Stimulated activated CD4-positive, alpha-beta T cell treated with anti-CD3 and anti-CD28 coated beads, Interleukin-12 subunit alpha, Interleukin-12 subunit beta, amount 100 ng/mL, for 4 hours (primary cell): ENCODE measurements at regions not wholly inside any gene's neighbourhood (a gene's known extent, or its start where the extent isn't known, plus 50 kb on each side); places are given as distances from the start of the nearest gene placed in this dataset.
"Not testable (repeated sequence)": the region's sequence is repeated elsewhere in the genome, so short reads cannot be mapped to it uniquely, and the experiment has no call there.

Source experiments
- DNase-seq: peaks from one replicate; pipeline ENCODE4 v3.0.0-alpha.2; 2020

DNA sequence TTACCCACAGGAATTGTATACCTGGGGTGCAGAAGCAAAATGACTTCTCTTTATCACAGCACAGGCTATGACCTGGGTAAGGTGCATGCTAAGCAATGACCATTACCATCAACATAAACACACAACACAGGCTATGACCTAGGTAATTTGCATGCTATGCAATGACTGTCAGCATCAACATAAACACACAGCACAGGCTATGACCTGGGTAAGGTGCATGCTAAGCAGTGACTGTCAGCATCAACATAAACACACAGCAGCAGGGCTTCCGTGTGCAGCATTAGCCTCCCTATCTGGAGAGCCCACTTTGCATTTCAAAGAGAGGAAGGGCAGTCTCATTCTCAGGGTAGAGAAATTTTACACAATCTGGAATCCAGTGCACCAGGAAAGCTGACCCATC is 583.0 kb downstream of the TMEM121 start:
- no peak for DNase-seq

DNA sequence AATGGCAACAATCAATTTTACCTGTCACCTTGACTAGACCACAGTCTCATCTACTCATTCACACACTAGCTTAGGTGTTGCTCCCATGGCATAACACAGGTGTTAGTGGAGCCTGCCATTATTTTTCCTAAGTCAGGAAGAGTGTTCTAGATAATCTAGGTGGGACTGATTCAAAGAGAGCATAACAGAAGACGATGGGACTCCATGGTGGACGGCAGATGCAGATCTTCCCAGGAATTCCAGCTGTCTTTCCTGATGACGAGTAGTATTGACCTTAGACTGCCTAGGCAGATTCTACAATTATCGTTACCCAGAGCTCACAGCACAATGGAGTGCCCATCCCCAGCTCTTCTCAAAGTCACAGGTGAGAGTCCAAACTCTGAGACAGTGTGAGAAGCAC is 589.0 kb downstream of the TMEM121 start:
- DNase-seq, result no peak

DNA sequence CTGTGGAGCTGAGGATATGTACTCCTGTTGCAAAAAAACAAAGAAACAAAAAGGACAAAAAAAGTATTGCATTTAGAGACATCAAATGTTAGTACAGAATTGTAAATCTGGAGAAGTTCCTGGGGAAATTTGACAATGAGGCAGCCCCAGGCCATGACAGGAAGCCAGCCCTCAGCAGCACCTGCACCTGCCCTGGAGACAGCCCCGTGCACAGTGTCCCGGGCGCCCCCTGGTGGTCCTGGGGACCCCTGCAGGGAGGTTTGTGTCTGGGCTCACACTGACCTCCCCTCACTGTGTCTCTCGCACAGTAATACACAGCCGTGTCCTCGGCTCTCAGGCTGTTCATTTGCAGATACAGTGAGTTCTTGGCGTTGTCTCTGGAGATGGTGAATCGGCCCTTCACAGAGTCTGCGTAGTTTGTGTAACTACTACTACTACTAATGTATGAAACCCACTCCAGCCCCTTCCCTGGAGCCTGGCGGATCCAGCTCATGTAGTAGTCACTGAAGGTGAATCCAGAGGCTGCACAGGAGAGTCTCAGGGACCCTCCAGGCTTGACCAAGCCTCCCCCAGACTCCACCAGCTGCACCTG is 590.1 kb downstream of the TMEM121 start:
- DNase-seq, result peak; percentile 16

DNA sequence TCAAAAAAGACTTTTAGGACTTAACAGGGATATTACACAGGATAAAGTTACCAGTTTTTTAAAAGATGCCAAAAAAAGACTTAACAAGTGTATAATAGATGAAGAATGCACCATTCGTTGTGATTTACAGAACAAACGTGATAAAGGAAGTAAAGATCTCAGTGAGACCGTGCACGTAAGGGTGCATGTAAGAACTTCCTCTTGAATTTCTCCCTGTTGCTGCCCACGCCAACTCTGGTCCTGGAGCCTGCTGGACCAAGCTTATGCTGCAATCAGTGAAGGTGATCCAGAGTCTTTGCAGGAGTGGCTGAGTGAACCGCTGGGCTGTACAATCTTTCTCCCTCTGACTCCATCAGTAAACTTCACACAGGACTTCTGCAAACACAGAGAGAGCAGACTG is 593.7 kb downstream of the TMEM121 start:
- no peak for DNase-seq

DNA sequence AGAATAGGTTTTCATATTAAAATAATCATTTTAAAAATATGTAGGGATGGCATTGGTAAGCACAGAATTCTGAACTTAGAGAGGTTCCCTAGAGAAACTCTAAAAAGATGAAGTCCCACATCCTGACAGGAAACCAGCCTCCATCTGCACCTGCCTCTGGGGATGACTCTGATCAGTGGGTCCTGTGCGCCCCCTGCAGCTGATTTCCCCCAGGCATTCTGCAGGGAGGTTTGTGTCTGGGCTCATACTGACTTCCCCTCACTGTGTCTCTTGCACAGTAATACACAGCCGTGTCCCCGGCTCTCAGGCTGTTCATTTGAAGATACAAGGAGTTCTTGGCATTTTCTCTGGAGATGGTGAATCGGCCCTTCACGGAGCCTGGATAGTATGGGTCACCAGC is 602.9 kb downstream of the TMEM121 start:
- no peak for DNase-seq

DNA sequence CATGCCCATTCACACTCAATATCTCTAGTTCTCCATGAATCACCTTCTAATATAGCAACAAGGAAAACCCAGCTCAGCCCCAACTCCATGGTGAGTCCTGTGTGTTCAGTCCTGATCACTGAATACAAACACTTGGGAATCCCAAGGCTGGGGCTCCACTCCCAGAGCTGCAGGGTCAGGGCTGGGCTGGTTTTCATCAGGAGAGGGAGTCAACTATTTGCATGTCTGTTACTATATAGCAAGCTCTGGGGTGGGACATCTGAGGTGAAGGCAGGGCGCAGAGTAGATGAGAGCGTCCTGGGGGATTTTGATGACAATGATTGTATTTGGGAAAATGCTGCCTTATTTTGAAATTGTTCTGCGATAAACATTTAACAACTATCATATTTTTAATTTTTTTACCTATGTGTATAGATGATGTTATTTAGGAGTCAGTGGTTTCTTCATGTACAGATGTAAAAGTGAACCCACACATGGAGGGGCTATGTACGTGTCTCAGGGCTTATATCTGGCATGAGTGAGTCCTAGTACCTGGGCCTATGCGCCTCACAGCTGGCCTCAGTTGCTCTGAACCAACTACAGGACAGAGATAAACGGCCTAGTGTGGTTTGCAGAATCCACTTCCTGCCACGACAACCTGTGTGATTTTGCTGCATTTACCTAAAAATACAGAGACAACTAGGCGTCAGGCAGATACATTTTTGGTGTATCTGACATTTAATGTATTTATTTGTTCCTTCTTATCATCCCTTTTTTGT is 603.7 kb downstream of the TMEM121 start:
- DNase-seq, result not testable (repeated sequence)

DNA sequence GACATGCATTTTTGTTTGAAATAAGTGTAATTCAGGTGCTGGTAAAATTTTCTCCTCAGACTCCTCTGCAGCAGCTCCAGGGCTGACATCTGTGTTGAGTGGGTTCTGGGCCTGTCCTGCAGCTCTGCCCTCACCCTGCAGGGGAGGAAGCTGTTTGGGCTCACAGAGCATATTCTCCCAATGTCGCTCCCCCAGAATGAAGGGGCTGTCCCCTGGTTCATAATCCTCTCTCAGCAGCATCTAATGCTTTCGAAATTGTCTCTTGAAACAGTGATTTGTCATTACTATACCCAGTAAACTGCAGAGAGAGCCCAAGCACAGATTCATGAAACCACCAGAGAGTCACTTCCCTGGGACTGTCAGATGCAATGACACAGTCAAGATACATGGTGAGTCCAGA is 606.7 kb downstream of the TMEM121 start:
- DNase-seq, result not testable (repeated sequence)

DNA sequence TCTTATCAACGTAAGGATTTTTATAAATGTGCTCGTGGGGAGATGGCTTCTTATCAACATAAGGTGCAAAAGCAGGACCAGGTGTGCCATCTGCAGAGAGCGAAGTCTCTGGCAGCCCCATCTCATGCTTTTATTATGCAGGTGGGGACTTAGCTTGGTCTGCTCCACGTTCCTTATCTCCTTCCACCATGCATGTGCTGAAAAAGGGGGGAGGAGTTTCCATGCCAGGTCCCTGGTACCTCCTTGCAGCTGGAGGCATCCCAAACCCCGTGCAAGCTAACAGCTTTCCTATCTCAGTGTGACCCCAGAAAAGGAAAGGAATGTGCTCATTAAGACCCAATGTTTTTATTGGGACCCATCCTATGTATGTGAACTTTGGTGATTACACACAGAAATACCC is 608.5 kb downstream of the TMEM121 start:
- DNase-seq, result no peak

DNA sequence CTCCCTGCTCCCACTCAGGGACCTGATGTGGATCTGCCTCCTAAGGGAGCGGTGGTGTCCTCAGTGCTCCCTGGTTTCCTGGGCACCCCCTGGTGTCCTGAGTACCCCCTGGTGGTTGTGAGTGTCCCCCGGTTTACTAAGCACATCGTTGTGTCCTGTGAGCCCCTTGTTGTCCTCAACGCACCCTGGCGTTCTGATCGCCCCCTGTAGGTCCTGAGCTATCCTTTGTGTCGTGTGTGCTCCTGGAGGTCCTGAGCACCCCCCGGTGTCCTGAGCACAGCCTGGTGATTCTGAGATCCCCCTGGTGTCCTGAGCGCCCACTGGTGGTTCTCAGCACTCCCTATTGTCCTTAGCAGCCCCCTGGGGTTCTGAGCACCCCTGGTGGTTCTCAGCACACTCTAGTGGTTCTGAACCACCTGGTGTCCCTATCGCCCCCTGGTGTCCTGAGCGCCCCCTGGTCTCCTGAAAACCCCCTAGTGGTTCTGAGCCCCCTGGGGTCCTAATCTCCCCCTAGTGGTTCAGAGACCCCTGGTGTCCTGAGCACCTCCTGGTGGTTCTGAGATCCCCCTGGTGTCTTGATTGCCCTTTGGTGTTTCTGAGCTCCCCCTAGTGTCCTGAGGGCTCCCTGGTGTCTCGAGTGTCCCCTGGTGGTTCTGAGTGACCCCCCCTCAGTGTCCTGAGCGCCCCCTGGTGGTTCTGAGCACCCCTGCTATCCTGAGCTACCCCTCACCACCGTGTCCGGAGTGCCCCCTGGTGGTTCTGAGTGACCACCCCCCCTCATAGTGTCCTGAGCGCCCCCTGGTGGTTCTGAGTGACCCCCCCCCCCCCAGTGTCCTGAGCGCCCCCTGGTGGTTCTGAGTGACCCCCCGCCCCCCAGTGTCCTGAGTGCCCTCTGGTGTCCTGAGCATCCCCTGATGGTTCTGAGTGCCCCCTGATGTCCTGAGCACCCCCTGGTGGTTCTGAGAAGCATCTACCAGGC is 615.1 kb downstream of the TMEM121 start:
- peak; percentile 25 for DNase-seq

DNA sequence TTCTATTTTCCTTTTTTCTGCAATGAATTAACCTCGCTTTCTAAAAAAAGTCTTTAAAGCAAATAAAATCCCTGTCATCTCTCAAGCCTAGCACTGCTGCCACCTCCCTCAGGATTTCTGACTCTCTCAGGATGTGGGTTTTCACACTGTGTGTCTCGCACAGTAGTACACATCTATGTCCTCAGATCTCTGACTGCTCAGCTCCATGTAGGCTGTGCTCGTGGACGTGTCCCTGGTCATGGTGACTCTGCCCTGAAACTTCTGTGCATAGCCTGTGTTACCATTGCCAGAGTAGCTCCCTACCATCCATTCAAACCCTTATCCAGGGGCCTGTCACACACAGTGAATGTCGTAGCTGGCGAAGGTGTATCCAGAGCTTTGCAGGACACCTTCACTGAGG is 619.3 kb downstream of the TMEM121 start:
- DNase-seq, result not testable (repeated sequence)

DNA sequence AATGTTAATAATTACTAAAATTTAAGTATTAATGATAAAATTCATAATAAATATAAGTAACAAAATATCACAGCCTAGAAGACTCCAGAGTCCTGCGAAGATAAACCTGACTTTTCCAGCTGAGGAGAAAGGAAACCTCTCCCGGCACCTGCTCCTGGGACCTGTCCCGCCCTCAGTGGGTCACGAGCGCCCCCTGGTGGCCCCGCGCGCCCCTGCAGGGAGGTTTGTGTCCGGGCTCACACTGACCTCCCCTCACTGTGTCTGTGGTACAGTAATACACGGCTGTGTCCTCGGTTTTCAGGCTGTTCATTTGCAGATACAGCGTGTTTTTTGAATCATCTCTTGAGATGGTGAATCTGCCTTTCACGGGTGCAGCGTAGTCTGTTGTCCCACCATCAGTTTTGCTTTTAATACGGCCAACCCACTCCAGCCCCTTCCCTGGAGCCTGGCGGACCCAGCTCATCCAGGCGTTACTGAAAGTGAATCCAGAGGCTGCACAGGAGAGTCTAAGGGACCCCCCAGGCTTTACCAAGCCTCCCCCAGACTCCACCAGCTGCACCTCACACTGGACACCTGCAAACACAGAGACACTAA is 627.1 kb downstream of the TMEM121 start:
- DNase-seq, result peak; percentile 82

DNA sequence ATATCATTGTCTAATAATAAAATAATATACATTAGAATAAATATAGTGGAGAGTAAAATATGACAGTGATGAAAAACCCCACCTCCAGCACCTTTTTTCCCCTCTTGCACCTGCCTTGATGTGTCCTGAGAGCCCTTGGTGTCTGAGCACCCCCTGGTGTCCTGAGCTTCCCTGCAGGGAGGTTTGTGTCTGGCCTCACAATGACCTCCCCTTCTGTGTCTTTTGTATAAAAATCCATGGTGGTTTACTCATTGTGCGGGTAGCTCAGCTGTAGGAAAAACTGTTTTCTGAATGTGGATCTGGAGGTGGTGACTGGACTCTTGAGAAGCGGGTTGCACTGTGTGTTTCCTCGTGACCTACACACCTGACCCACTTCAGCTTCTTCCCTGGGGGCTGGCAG is 636.9 kb downstream of the TMEM121 start:
- DNase-seq, result no peak

DNA sequence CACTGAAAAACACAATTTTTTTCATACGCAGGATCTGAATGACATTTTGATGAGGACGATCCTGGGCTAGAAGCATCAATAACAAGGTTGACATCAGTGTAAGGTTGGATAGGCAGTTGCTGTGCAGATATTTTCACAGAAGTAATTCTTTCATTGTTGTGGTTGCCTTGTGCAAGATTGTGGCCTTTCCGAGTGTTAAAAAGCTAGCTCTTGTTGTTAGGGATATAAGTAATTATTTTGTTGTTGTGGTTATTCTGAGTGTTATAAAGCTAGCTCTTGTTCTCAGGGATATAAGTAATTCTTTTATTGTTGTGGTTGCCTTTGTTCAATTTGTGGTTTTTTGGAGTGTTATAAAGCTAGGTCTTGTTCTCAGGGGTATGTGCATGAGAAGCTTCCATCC is 637.4 kb downstream of the TMEM121 start:
- not testable (repeated sequence) for DNase-seq

DNA sequence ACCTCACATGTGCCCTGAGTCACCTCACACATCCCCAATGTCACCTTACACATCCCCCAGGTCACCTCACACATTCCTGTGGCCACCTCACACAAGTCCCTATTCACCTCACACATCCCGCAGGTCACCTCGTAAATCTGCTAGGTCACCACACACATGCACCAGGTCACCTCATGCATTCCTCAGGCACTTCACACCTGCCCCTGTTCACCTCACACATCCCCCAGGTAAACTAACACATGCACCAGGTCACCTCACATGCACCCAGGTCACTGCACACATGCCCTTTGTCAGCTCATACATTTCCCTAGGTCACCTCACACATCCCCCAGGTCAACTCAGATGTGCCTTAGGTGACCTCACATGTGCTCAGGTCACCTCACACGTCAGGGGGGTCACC is 639.8 kb downstream of the TMEM121 start:
- no peak for DNase-seq

DNA sequence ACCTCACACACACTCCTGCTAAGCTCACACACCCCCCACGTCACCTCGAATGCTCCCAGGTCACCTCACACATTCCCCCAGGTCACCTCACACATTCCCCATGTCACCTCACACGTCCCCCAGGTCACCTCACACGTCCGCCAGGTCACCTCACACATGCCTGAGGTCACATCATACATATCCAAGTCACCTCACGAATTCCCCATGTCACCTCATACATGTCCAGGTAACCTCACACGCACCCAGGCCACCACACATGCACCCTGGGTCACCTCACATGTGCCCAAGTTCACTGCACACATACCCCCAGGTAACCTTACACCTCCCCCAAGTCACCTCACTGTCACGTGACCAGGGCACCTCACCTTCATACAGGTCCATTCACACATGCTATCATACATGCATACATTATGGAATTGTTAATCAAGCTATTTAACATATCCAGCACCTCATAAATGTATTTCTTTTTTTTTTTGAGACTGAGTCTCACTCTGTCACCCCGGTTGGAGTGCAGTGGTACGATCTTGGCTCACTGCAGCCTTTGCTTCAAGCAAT is 640.3 kb downstream of the TMEM121 start:
- DNase-seq, result no peak

DNA sequence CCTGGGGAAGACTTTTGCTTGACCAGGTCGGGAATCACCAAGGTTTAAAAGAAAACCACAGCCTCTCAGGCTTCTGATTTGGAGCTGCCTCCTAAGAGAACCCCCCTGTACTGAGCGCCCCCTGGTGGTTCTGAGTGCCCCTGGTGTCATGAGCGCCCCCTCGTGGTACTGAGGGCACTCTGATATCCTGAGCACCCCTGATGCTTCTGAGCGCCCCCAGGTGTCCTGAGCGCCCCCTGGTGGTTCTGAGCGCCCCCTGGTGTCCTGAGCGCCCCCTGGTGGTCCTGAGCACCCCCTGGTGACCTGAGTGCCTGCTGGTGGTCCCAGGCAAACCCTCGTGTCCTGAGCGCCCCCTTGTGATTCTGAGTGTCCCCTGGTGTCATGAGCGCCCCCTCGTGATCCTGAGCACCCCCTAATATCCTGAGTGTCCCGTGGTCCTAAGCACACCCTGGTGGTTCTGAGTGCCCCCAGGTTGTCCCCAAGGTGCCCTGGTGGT is 643.8 kb downstream of the TMEM121 start:
- peak; percentile 51 for DNase-seq

DNA sequence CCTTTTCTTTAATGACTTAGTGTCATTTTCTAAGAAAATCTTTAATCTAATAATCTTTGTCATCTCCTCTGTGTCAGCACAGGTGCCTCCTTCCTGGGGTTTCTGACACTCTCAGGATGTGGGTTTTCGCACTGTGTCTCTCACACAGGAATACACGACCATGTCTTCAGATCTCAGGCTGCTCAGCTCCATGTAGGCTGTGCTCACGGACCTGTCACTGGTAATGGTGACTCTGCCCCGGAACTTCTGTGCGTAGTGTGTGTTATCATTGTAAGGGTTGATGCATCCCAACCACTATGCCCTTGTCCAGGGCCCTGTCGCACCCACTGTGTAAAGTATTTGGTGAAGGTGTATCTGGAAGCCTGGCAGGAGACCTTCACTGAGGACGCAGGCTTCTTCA is 647.8 kb downstream of the TMEM121 start:
- peak; percentile 20 for DNase-seq

DNA sequence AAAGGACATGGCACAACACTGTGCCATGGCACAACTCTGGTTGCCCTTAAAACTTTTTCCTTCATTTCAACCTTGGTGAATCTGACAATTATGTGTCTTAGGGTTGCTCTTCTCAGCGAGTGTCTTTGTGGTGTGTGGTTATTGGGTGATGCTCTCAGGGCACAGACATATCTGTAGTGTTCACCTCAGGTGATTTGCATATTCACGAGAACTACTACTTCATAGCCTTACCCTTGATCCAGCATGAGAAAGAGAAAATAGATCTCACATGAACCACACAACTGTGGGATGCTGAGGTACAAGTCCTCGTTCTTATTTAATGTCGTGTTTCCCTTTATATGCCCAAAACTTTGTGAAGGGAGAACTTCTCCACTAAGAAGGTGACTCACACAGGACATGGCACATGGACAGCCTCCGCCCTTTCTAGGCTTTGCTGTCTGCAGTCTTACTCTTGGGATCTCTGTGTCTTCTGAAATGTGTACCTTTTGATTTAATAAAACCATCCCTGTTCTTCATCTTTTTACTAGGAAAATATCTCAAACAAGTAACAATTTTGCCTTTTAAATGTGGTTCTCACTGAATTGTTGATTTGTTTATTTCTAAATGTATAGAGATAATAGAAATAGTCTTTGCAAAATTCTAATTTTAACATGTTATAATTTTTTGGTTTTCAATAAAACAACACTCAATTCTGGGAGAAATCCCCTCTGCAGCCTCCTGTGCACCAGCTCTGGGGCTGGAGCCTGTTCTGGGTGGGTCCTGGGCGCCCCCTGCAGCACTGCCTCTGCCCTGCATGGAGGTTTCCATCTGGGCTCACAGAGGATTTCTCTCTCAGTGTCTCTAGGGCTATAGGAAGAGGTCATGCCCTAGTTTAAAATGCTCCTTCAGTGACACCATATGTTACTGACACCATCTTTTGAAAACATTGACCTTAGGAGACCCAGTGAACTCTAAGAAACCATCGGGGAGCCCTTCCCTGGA is 651.2 kb downstream of the TMEM121 start:
- DNase-seq, result not testable (repeated sequence)

DNA sequence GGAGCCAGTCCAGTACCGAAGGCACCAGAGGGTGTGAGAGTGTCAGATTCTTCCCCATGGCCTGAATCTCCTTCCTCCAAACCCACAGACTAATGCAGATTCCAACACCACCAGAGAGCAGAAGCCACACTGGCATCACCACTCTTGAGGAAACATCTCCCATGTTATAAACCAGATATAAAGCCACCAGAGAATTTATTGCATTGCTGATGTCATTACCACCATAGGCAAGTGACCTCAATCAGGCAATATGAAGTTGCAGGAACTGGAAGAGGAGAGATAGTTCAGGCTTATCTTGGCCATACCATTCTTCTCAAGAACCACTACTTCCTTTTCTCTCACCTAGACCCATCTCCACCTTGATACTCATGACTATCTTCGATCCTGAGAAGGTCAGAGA is 653.4 kb downstream of the TMEM121 start:
- DNase-seq, result no peak

DNA sequence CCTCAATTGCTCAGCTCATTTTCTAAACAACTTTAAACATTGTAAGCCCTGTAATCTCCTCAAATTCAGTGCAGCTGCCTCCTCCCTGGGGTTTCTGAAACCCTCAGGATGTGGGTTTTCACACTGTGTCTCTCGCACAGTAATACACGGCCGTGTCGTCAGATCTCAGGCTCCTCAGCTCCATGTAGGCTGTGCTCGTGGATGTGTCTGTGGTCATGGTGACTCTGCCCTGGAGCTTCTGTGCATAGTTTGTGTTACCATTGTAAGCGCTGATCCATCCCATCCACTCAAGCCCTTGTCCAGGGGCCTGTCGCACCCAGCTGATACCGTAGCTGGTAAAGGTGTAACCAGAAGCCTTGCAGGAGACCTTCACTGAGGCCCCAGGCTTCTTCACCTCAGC is 658.4 kb downstream of the TMEM121 start:
- peak; percentile 27 for DNase-seq

DNA sequence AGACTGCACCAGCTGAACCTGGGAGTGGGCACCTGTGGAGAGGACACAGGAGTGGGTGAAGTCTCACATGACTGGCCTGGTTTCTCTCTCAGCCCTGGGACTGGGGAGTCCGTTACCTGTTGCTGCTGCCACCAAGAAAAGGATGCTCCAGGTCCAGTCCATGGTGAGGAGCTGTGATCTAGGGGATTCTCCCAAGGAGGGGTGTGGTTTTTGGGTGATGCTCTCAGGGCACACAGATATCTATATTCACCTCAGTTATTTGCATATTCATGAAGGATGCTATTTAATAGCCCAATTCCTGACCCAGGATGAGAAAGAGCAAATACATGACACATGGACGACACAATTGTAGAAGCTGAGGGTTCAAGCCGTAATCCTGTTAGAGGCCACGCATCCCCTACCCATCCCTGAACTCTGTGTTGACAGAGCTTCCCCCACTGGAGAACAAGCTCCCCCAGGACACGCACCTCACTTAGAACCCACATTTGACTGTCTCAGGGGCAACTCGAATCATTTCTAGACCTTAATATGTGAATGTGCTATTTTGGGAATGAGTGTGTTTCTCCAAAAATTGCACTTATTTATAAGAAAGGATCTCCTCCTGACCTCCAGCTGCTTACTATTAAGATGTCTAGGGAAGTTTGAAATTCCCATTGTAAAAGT is 658.9 kb downstream of the TMEM121 start:
- not testable (repeated sequence) for DNase-seq
